HG03575 (cell line): ENCODE measurements at regions not wholly inside any gene's neighbourhood (a gene's known extent, or its start where the extent isn't known, plus 50 kb on each side); places are given as distances from the start of the nearest gene placed in this dataset.
"Not testable (repeated sequence)": the region's sequence is repeated elsewhere in the genome, so short reads cannot be mapped to it uniquely, and the experiment has no call there.

ENCODE experiments used
- ATAC-seq: cut with Tn5 transposase; IDR thresholded peaks from one replicate; pipeline ENCODE4 v1.9.1; 2021; ENCODE audit not compliant: unreplicated experiment, insufficient number of reproducible peaks, low FRiP score; ENCODE audit errors: extremely low read depth

GRCh38 chr11:115993590-115993989 is 489.4 kb upstream of the CADM1 start:
- no peak for ATAC-seq

DNA sequence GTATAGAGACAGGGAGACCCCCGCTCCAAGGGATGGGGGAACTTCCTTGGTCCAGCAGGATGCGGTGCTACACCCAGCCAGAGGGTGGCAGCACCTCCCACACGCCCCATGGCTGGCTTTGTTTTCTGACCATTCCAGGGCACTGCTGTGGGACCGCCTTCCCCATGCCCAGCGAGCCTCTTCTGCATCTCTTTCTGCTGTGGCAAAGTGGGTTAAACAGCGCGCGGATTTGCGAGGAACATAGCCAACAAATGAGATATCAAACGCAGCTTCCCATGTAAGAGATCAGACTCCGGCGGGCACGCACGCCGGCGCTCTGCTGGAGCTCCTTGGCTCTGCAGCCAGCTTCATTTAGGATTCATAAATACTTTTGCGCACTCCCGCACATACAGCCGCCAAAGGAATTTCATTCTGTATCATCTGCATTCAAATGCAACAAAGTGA is 485.8 kb upstream of the CADM1 start:
- ATAC-seq = no peak

- ATAC-seq = no peak
These were observed 481.7 kb upstream of the CADM1 start for GRCh38 chr11:115985896-115986295.

GRCh38 chr11:115984228-115984627 is 480.0 kb upstream of the CADM1 start:
- no peak for ATAC-seq

DNA sequence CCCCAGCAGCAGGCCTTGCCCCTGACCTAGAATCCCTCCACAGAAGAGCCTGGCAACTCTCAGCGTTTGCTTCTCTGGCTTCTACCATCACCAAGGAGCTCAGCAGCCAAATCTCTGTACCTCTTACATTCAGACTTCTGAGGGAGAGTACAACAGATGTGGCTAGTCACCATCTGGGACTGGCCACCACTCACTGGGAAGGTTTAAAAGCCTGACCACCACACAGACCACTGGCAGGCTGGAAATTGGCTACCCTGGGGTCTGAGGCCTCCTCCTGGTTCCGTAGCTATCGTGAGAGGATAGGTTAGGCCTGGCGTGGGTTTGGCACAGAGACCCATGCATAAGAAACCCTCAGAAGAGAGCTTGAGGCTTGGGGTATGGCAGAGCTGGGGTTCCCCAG is 478.5 kb upstream of the CADM1 start:
- no peak for ATAC-seq

DNA sequence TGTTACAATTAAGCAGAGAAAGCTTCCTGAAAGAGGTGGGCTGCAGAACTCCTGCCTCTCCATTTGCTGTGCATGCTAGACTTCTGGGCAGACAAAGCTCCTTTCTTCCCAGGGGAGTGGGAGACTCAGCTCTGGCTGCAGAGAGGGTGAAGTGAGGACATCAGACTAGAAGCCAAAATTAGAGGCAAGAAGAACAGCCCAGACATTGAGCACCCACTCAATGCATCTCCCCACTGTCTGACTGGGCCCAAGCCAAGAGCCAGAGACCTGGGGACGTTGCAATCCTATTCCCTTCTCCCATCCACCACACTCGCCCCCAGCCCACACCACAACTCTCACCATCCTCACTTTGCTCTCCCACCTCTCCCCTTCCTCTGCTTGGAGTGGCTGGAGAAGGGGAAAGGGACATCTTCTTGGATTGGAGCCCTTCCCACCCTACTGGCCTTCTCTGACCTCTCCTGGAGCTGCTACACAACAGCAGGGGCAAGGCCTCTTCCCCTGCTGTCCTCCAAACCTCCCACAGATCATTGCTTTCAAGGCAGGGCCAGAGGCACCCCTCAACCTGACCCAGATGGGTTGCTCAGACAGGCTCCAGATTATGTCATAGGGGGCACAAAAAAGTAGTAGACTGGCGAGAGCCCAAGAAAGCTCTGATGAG is 477.7 kb upstream of the CADM1 start:
- no peak for ATAC-seq

DNA sequence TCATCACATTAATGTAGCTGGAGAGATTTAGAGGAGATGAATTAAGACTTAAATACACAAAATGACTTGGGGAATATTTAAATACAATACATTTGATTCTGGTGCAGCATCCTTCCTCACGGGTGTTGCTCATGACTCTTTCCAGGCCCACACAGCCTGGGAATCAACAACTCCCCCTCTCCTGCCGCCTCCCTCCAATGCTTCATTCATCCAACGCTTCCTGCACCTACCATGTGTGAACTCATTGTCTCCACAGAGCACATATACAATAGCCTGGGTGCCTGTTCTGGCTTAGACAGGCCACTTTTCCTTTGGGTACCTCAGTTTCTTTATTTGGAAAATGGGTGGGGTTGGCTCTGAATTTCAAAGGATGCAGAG is 476.9 kb upstream of the CADM1 start:
- ATAC-seq = no peak

GRCh38 chr11:115980337-115981103 is 476.3 kb upstream of the CADM1 start:
- ATAC-seq = no peak

- no peak for ATAC-seq
These were observed 470.5 kb upstream of the CADM1 start for GRCh38 chr11:115974703-115975102.

- ATAC-seq = not testable (repeated sequence)
These were observed 463.0 kb upstream of the CADM1 start for GRCh38 chr11:115967203-115967602.

GRCh38 chr11:115965767-115966504 is 461.7 kb upstream of the CADM1 start:
- no peak for ATAC-seq

GRCh38 chr11:115964091-115964490 is 459.9 kb upstream of the CADM1 start:
- ATAC-seq = no peak

- ATAC-seq = no peak
These were observed 458.9 kb upstream of the CADM1 start for GRCh38 chr11:115963156-115963555.

- ATAC-seq = no peak
These were observed 457.2 kb upstream of the CADM1 start for GRCh38 chr11:115961159-115962003.

GRCh38 chr11:115959081-115959486 is 454.9 kb upstream of the CADM1 start:
- no peak for ATAC-seq

GRCh38 chr11:115958089-115959000 is 454.1 kb upstream of the CADM1 start:
- no peak for ATAC-seq

DNA sequence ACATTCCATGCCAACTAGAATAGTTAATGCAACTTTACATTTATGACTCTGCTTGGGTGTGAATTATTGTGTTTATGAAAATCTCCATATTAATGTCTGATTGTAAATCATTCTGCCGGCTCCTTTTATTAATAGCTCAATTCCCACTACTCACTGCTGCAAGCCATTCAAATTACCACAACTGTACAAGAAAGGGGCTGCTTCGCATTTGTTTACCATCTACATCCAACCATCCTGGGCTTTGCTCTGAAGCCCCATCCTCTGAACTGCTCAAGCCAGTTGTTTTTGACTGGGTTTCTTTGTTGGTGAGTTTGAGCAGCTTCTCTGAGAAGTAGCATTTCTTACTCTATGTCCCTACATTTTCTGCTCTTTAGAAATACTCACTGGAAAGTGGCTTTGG is 451.6 kb upstream of the CADM1 start:
- ATAC-seq = no peak

DNA sequence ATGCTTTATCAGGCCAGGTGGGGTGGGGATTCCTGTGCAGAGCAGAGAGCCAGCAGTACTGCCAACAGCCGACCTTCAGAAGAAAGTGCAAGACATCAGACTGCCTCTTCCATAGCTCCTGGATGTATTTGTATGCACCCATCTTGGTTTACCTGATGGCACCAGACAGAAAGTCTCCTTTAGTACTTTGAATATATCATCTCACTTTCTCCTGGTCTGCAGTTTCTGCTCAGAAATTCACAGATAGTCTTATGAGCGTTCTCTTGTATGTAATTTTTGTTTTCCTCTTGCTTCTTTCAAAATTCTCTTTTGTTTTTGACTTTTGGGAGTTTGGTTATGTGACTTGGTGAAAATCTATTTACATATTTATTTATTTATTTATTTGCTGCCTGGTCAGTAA is 446.4 kb upstream of the CADM1 start:
- no peak for ATAC-seq
